ENCODE measurements at regions not wholly inside any gene's neighbourhood (a gene's known extent, or its start where the extent isn't known, plus 50 kb on each side); places are given as distances from the start of the nearest gene placed in this dataset.
A peak's percentile ranks its signal among the peaks of the same experiment; 100 is the strongest.

- Histone ChIP-seq H3K27me3 (ENCODE audit: insufficient read depth, low read length) (no peaks in the 10 kb centered on the region), H2BK120ac (ENCODE audit: low read depth, low read length, poor library complexity, severe bottlenecking) (no peak overlapping the region), H2AFZ (ENCODE audit: low read length) (no peak overlapping the region), H3K4me1 (ENCODE audit: insufficient read depth, low read length) (peaks cover 2% of the 10 kb centered on the region; the same call in 1 of the 2 replicates), H3K14ac (ENCODE audit: insufficient read depth, low read length) (no peak overlapping the region), H3K9ac (ENCODE audit: extremely low read depth, insufficient read length, low read length) (no peak overlapping the region), H2BK15ac (ENCODE audit: low read depth, low read length) (no peak overlapping the region), H3K27ac (ENCODE audit: insufficient read length, low read depth, low read length) (no peak overlapping the region), H3K23ac (ENCODE audit: insufficient read length, low read depth, low read length) (no peak overlapping the region), H3K23me2 (ENCODE audit: insufficient read length, low read depth, low read length, poor library complexity, severe bottlenecking) (no peaks in the 10 kb centered on the region), H3K9me3 (ENCODE audit: control insufficient read depth, low read depth, low read length) (no peaks in the 10 kb centered on the region), H3K18ac (ENCODE audit: insufficient read length, low read depth, low read length) (no peak overlapping the region), H3K56ac (ENCODE audit: insufficient read length, low read depth, low read length) (no peak overlapping the region), H2BK20ac (ENCODE audit: low read depth, low read length, poor library complexity, severe bottlenecking) (no peak overlapping the region), H3K4me2 (ENCODE audit: insufficient read depth, insufficient read length, low read length) (no peak overlapping the region), H3K79me1 (ENCODE audit: insufficient read depth, low read depth, low read length, poor library complexity, severe bottlenecking) (no peaks in the 10 kb centered on the region), H3K79me2 (ENCODE audit: insufficient read depth, low read length) (no peaks in the 10 kb centered on the region), H2AK5ac (ENCODE audit: insufficient read length, low read length) (no peak overlapping the region), H3K4ac (ENCODE audit: low read depth, low read length) (no peak overlapping the region), H4K8ac (replicated peaks; ENCODE audit: insufficient read length, low read depth, low read length) (no peak overlapping the region), H4K20me1 (ENCODE audit: control insufficient read depth, insufficient read depth, insufficient read length) (no peaks in the 10 kb centered on the region), H3T11ph (ENCODE audit: low read length) (no peak overlapping the region), H2BK12ac (ENCODE audit: insufficient read length, low read depth, low read length) (no peak overlapping the region), H4K91ac (ENCODE audit: insufficient read length, low read depth, low read length) (no peak overlapping the region), H2BK5ac (ENCODE audit: insufficient read length, low read length) (no peak overlapping the region), H4K5ac (ENCODE audit: insufficient read length, low read depth, low read length) (no peak overlapping the region)
- Mint-ChIP-seq H3K27ac (peak overlapping the region in 2 of 3 experiments; percentile 5 to 36; a peak in 1 of 7 replicates), H3K36me3 (ENCODE audit: insufficient read depth in 1 of 3, low read depth in 3 of 3) (no peaks in the 10 kb centered on the region), H3K27me3 (ENCODE audit: low read depth) (no peaks in the 10 kb centered on the region), H3K4me1 (peaks cover 21 to 31% of the 10 kb centered on the region in 2 experiments), H3K4me3 (no peak overlapping the region), H3K9me3 (no peaks in the 10 kb centered on the region)
- TF ChIP-seq CTCF (conservative IDR thresholded peaks at IDR 0.05): no peak
- peak; percentile 41 for DNase-seq
- no CpG with 5 or more reads among the region's 4 CpGs for WGBS (ENCODE audit: extremely low coverage, insufficient read length, low lambda C conversion rate)
These were observed 501.0 kb upstream of the MAP3K7 start for GRCh38 chr6:91087908-91088307.

Data from H9 (cell line).